ENCODE measurements at regions not wholly inside any gene's neighbourhood (a gene's known extent, or its start where the extent isn't known, plus 50 kb on each side); places are given as distances from the start of the nearest gene placed in this dataset.

DNA sequence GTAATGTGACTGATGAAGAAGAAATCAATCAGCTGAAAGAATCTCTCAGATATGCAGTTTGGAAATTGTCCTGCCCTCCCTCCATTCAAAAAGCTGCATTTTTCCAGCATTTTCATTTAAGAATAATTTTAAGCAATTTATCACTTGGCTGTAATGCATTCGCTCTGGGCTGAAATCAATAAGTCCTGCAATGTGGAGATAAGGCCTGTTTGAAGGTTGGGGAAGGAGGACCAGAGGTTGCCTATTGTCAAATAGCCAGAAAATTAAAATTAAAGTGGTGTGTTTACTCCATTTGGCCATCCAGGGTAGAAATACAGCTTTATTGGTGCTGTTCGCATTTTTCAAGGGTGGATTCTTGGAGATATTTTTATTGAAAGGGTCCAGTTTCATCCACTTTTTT, 187.6 kb upstream of the NFIA start:
- TF ChIP-seq EZH2 (IDR thresholded peaks at IDR 0.05; ENCODE audit: low read depth): no peak
- TF ChIP-seq, protein P1, sequence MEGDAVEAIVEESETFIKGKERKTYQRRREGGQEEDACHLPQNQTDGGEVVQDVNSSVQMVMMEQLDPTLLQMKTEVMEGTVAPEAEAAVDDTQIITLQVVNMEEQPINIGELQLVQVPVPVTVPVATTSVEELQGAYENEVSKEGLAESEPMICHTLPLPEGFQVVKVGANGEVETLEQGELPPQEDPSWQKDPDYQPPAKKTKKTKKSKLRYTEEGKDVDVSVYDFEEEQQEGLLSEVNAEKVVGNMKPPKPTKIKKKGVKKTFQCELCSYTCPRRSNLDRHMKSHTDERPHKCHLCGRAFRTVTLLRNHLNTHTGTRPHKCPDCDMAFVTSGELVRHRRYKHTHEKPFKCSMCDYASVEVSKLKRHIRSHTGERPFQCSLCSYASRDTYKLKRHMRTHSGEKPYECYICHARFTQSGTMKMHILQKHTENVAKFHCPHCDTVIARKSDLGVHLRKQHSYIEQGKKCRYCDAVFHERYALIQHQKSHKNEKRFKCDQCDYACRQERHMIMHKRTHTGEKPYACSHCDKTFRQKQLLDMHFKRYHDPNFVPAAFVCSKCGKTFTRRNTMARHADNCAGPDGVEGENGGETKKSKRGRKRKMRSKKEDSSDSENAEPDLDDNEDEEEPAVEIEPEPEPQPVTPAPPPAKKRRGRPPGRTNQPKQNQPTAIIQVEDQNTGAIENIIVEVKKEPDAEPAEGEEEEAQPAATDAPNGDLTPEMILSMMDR (conservative IDR thresholded peaks at IDR 0.05): no peak

DNA sequence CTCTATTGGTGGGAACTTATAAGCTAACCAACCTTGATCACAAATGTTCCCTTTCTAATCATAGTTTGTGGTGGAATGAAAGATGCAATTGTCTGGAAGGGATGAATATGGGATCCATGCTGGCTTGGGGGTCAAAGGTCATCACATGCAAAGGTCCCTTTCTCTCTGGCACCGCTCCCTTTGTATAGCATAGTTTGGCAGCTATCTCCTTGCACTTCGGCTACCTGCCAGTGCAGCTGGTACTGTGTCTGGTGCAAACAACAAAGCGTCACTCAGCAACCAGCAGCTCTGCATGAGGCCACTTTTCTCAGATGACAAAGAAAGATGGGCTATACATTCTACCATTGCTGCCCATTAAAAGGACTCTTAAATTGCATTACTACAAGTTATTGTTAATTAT, 188.2 kb upstream of the NFIA start:
- H3K79me2 ChIP-seq (ENCODE audit: low read depth): no peaks in the 10 kb centered on the region
- no peak overlapping the region for H3K4me3 ChIP-seq
- no peaks in the 10 kb centered on the region for H3K4me1 ChIP-seq (replicated peaks; ENCODE audit: insufficient read depth)
- H2AFZ ChIP-seq: no peak overlapping the region
- H3K36me3 ChIP-seq (ENCODE audit: low read depth): no peaks in the 10 kb centered on the region
- BruUV-seq (replicated peaks): no TSS peak
- DNase-seq: no peak
- intact Hi-C loops (cut with micrococcal nuclease; ENCODE audit: unreplicated experiment): no loop called here
- ChIA-PET POLR2A (ENCODE audit: unreplicated experiment) (interaction anchor here (0.7 kb wide), 1 partner anchor 49 kb away, joined by 3 read pairs; no protein-coding TSS in a partner anchor), CTCF (no interaction called here)
- no peak for TF ChIP-seq EZH2 (IDR thresholded peaks at IDR 0.05; ENCODE audit: low read depth)
- TF ChIP-seq, protein P1 (conservative IDR thresholded peaks at IDR 0.05): no peak
- no peak overlapping the region for H3K4me2 ChIP-seq
- no peaks in the 10 kb centered on the region for H3K27me3 ChIP-seq (ENCODE audit: insufficient read depth, low read depth)
- no peaks in the 10 kb centered on the region for H3F3A ChIP-seq (ENCODE audit: insufficient read depth, low read depth)
- no peaks in the 10 kb centered on the region for H3K9me3 ChIP-seq (ENCODE audit: insufficient read depth, low read depth)
- no peak overlapping the region for H3K27ac ChIP-seq
- H4K20me1 ChIP-seq (ENCODE audit: insufficient read depth): no peaks in the 10 kb centered on the region
- H3K9me2 ChIP-seq (ENCODE audit: insufficient read depth): no peaks in the 10 kb centered on the region

More for the DNA sequence above, 187.6 kb upstream of the NFIA start:
- no peak overlapping the region for H3K4me3 ChIP-seq
- ChIA-PET CTCF (no interaction called here), POLR2A (ENCODE audit: unreplicated experiment) (no interaction called here)
- H3K27ac ChIP-seq: no peak overlapping the region
- H3K27me3 ChIP-seq (ENCODE audit: insufficient read depth, low read depth): no peaks in the 10 kb centered on the region
- H2AFZ ChIP-seq: no peak overlapping the region
- no peaks in the 10 kb centered on the region for H3F3A ChIP-seq (ENCODE audit: insufficient read depth, low read depth)
- BruUV-seq (replicated peaks): no TSS peak
- no peaks in the 10 kb centered on the region for H3K9me3 ChIP-seq (ENCODE audit: insufficient read depth, low read depth)
- DNase-seq: no peak
- H4K20me1 ChIP-seq (ENCODE audit: insufficient read depth): no peaks in the 10 kb centered on the region
- no peaks in the 10 kb centered on the region for H3K36me3 ChIP-seq (ENCODE audit: low read depth)
- H3K4me1 ChIP-seq (replicated peaks; ENCODE audit: insufficient read depth): no peaks in the 10 kb centered on the region
- no peaks in the 10 kb centered on the region for H3K9me2 ChIP-seq (ENCODE audit: insufficient read depth)
- intact Hi-C loops (cut with micrococcal nuclease; ENCODE audit: unreplicated experiment): loop anchor here (1.0 kb wide), 1 partner anchor 12 kb away; no protein-coding TSS in a partner anchor
- H3K4me2 ChIP-seq: no peak overlapping the region
- no peaks in the 10 kb centered on the region for H3K79me2 ChIP-seq (ENCODE audit: low read depth)

DNA sequence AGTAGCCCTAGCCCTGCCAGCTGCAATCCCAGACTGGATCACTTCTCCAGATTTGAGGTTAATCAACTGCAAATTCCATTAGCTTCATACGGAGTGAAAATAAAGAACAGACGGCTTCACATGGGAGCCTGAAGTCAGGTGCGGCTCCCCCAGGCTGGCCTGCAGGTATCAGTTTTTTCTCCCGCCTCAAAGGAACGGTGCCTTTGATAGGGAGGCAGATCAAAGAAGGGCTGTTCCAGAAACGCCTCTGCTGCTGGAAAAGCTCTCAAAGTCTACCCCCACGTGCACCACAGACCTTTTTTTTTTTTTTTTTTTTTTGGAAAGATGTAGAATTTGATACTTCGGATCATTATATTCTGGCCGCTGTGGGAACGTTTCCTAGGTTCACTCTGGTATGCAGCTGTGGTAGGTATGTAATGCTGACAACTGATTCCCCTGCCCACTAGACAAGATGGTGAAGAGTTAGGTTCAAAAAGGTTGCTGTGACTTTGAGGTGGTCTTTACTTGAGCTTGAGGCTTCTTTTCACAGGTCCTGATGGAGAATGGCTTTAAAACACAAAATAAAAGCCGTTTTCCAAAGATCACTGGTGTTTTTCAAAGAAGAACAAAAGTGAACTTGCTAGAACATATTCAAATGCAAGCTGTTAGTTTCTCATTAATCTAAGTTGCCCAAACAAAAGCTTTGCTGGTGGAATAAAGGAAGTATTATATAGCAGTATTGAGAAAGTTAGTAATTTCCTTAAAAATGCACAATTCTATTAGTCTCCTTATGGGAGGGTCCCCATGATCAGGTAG, 189.0 kb upstream of the NFIA start:
- Histone ChIP-seq H3K9me3 (ENCODE audit: insufficient read depth, low read depth) (no peaks in the 10 kb centered on the region), H3F3A (ENCODE audit: insufficient read depth, low read depth) (no peaks in the 10 kb centered on the region), H3K79me2 (ENCODE audit: low read depth) (no peaks in the 10 kb centered on the region), H3K9me2 (ENCODE audit: insufficient read depth) (no peaks in the 10 kb centered on the region), H3K4me2 (no peak overlapping the region), H3K36me3 (ENCODE audit: low read depth) (no peaks in the 10 kb centered on the region), H3K4me1 (replicated peaks; ENCODE audit: insufficient read depth) (no peaks in the 10 kb centered on the region), H2AFZ (no peak overlapping the region), H3K4me3 (no peak overlapping the region), H3K27me3 (ENCODE audit: insufficient read depth, low read depth) (no peaks in the 10 kb centered on the region), H4K20me1 (ENCODE audit: insufficient read depth) (no peaks in the 10 kb centered on the region), H3K27ac (no peak overlapping the region)
- no peak for DNase-seq
- TF ChIP-seq, protein P1 (conservative IDR thresholded peaks at IDR 0.05): no peak
- CTCF ChIA-PET: interaction anchor here (0.5 kb wide), 1 partner anchor 120 kb away, joined by 4 read pairs; no protein-coding TSS in a partner anchor
- BruUV-seq (replicated peaks): no TSS peak
- intact Hi-C loops (cut with micrococcal nuclease; ENCODE audit: unreplicated experiment): no loop called here
- POLR2A ChIA-PET (ENCODE audit: unreplicated experiment): interaction anchor here (0.7 kb wide), 1 partner anchor 49 kb away, joined by 3 read pairs; no protein-coding TSS in a partner anchor
